IMR-90 (cell line): ENCODE measurements at regions not wholly inside any gene's neighbourhood (a gene's known extent, or its start where the extent isn't known, plus 50 kb on each side); places are given as distances from the start of the nearest gene placed in this dataset.

Experiments used
- ATAC-seq: fragments of 200-7000 bp; cut with Tn5 transposase; 2 replicates; pipeline ENCODE4 v1.9.1; 2020; ENCODE audit warnings: low read depth, mild to moderate bottlenecking, moderate library complexity
- BruUV-seq: library from RNA; stranded (reverse); fragments of 400-500 nt; replicated peaks from 2 replicates; lab custom pipeline; 2021; lab: Mats Ljungman, UMichigan
- CTCF ChIA-PET: fragments of 300-600 bp; formaldehyde crosslinking; extraction: SDS; loops from one replicate; lab custom pipeline; 2021; ENCODE audit warnings: antibody characterized with exemption; lab: Yijun Ruan, JAX
- POLR2A ChIA-PET: fragments of 300-600 bp; sonication (Branson Sonifier 250); formaldehyde crosslinking; loops from one replicate; lab custom pipeline; 2022; ENCODE audit warnings: antibody characterized with exemption; ENCODE audit not compliant: unreplicated experiment; lab: Charles Lee
- DNase-seq: peaks from one replicate; pipeline ENCODE4 v3.0.0; 2013
- H2AFZ ChIP-seq: replicated peaks from 2 replicates; pipeline ENCODE3; 2013; ENCODE audit warnings: low read length, mild to moderate bottlenecking; ENCODE audit not compliant: poor library complexity
- H2AK5ac ChIP-seq: 2 replicates; pipeline ENCODE4 v1.6.1; 2013; ENCODE audit warnings: low read depth, low read length, inconsistent platforms
- H2AK9ac ChIP-seq: replicated peaks from 2 replicates; pipeline ENCODE3; 2013; ENCODE audit warnings: mild to moderate bottlenecking, low read depth, low read length, moderate library complexity; ENCODE audit not compliant: poor library complexity
- H2BK120ac ChIP-seq: 2 replicates; pipeline ENCODE4 v1.6.1; 2013; ENCODE audit warnings: low read depth, low read length, inconsistent platforms
- H2BK15ac ChIP-seq: 3 replicates; pipeline ENCODE4 v1.6.1; 2013; ENCODE audit warnings: low read depth, low read length, inconsistent platforms
- H2BK20ac ChIP-seq: 2 replicates; pipeline ENCODE4 v1.6.1; 2013; ENCODE audit warnings: low read depth, mild to moderate bottlenecking, inconsistent platforms, low read length, moderate library complexity
- H2BK5ac ChIP-seq: 2 replicates; pipeline ENCODE4 v1.6.1; 2013; ENCODE audit warnings: mild to moderate bottlenecking, low read depth, low read length, inconsistent platforms; ENCODE audit not compliant: poor library complexity, severe bottlenecking
- H3K14ac ChIP-seq: replicated peaks from 2 replicates; pipeline ENCODE4 v1.6.1; 2013; ENCODE audit warnings: low read depth, low read length, inconsistent platforms
- H3K18ac ChIP-seq: 2 replicates; pipeline ENCODE4 v1.6.1; 2013; ENCODE audit warnings: low read depth, low read length, control low read depth
- H3K23ac ChIP-seq: 2 replicates; pipeline ENCODE4 v1.6.1; 2013; ENCODE audit warnings: low read depth, low read length, inconsistent platforms
- H3K27ac ChIP-seq: 2 replicates; pipeline ENCODE4 v1.5.1; 2013; ENCODE audit warnings: mild to moderate bottlenecking, control low read depth, low read length; ENCODE audit not compliant: insufficient read depth
- H3K27me3 ChIP-seq: 2 replicates; pipeline ENCODE4 v1.6.1; 2013; ENCODE audit warnings: low read length; ENCODE audit not compliant: control insufficient read depth, insufficient read depth
- H3K36me3 ChIP-seq: 2 replicates; pipeline ENCODE4 v1.6.1; 2013; ENCODE audit warnings: low read length, mixed read lengths; ENCODE audit not compliant: control insufficient read depth, insufficient read depth
- H3K4ac ChIP-seq: 2 replicates; pipeline ENCODE4 v1.6.1; 2013; ENCODE audit warnings: low read depth, low read length, inconsistent platforms
- H3K4me1 ChIP-seq: 2 replicates; pipeline ENCODE4 v1.6.1; 2013; ENCODE audit warnings: low read length, mixed read lengths; ENCODE audit not compliant: control insufficient read depth, insufficient read depth
- H3K4me2 ChIP-seq: 2 replicates; pipeline ENCODE4 v1.6.1; 2013; ENCODE audit warnings: low read depth, mild to moderate bottlenecking, control low read depth, low read length, moderate library complexity
- H3K4me3 ChIP-seq: 2 replicates; pipeline ENCODE4 v1.5.1; 2013; ENCODE audit warnings: low read depth, mild to moderate bottlenecking, control low read depth, low read length, moderate library complexity; ENCODE audit not compliant: insufficient read depth
- H3K56ac ChIP-seq: 2 replicates; pipeline ENCODE4 v1.6.1; 2013; ENCODE audit warnings: low read length, inconsistent platforms; ENCODE audit not compliant: insufficient read depth; ENCODE audit errors: extremely low read depth
- H3K79me1 ChIP-seq, 2 experiments: 2 replicates each; pipeline ENCODE4 v1.6.1; 2013; ENCODE audit warnings: low read length in 2 of 2, inconsistent platforms in 1 of 2, low read depth in 1 of 2
- H3K9ac ChIP-seq: 2 replicates; pipeline ENCODE4 v1.6.1; 2013; ENCODE audit warnings: low read depth, low read length, control low read depth
- H3K9me1 ChIP-seq: 2 replicates; pipeline ENCODE4 v1.6.1; 2013; ENCODE audit warnings: low read length, inconsistent platforms; ENCODE audit not compliant: insufficient read depth
- H3K9me3 ChIP-seq: 2 replicates; pipeline ENCODE4 v1.6.1; 2013; ENCODE audit warnings: low read length; ENCODE audit not compliant: control insufficient read depth, insufficient read depth
- H4K20me1 ChIP-seq: 2 replicates; pipeline ENCODE4 v1.6.1; 2013; ENCODE audit warnings: low read length, inconsistent platforms; ENCODE audit not compliant: insufficient read depth
- H4K5ac ChIP-seq: 2 replicates; pipeline ENCODE4 v1.6.1; 2013; ENCODE audit warnings: mild to moderate bottlenecking, low read depth, low read length, control low read depth
- H4K8ac ChIP-seq, 2 experiments: 2 replicates each; pipeline ENCODE4 v1.6.1; 2013; ENCODE audit warnings: low read depth in 2 of 2, low read length in 2 of 2, control low read depth in 1 of 2, inconsistent platforms in 1 of 2
- H4K91ac ChIP-seq: 2 replicates; pipeline ENCODE4 v1.6.1; 2013; ENCODE audit warnings: low read depth, low read length, inconsistent platforms; ENCODE audit not compliant: insufficient read depth
- CEBPB ChIP-seq: IDR thresholded peaks from 2 replicates; pipeline ENCODE4 v1.6.1; 2012; ENCODE audit warnings: low read depth, low read length, improper control_type of control experiment
- FOS ChIP-seq: fragments of 150-350 bp; IDR thresholded peaks from 2 replicates; pipeline ENCODE4 v1.6.1; 2016; ENCODE audit warnings: low read depth, low read length
- MXI1 ChIP-seq: IDR thresholded peaks from 2 replicates; pipeline ENCODE4 v1.6.1; 2012; ENCODE audit warnings: low read depth, mild to moderate bottlenecking, low read length, moderate library complexity, borderline replicate concordance
- NFE2L2 ChIP-seq: fragments of 150-350 bp; IDR thresholded peaks from 2 replicates; pipeline ENCODE4 v1.6.1; 2016; ENCODE audit warnings: low read depth, mild to moderate bottlenecking, low read length
- POLR2A ChIP-seq: IDR thresholded peaks from 2 replicates; pipeline ENCODE4 v1.6.1; 2012; ENCODE audit warnings: mild to moderate bottlenecking, low read depth, low read length
- RCOR1 ChIP-seq: IDR thresholded peaks from 2 replicates; pipeline ENCODE4 v1.6.1; 2012; ENCODE audit warnings: mild to moderate bottlenecking, low read length, improper control_type of control experiment; ENCODE audit not compliant: insufficient replicate concordance
- SMC3 ChIP-seq: fragments of 150-350 bp; IDR thresholded peaks from 2 replicates; pipeline ENCODE4 v1.6.1; 2016; ENCODE audit warnings: low read depth, mild to moderate bottlenecking, antibody characterized with exemption, low read length, moderate library complexity
- USF2 ChIP-seq: fragments of 150-350 bp; IDR thresholded peaks from 2 replicates; pipeline ENCODE4 v1.6.1; 2017; ENCODE audit warnings: mild to moderate bottlenecking, antibody characterized with exemption, low read length, low read depth
- whole genome bisulfite sequencing, 2 experiments: methylation state at CpG; one replicate each; pipeline versions ENCODE4 v1.1.5 to v1.1.7; 2013; ENCODE audit warnings: missing lambda C conversion rate in 2 of 2; ENCODE audit not compliant: insufficient read length in 1 of 2; ENCODE audit errors: extremely low coverage in 2 of 2; 5-methylcytosine and 5-hydroxymethylcytosine counted together
- dilution Hi-C: fragments of 300-500 bp; cut with HindIII; formaldehyde crosslinking; loops from one replicate; pipeline ENCODE4 v1.14.3; 2018; ENCODE audit warnings: low sequenced_read_pairs; ENCODE audit not compliant: unreplicated experiment
- in situ Hi-C: fragments of 300-500 bp; cut with MboI; formaldehyde crosslinking; loops from 3 replicates; pipeline ENCODE4 v1.14.3; 2019; ENCODE audit warnings: low sequenced_read_pairs, inconsistent platforms, mixed read lengths
- intact Hi-C: fragments of 100-400 bp; cut with micrococcal nuclease; formaldehyde crosslinking; loops from 2 replicates; pipeline ENCODE4 v1.10.0; 2022

GRCh38 chr6:85771925-85772430 lies 129.3 kb upstream of the SYNCRIP start:
- Histone ChIP-seq H3K4ac (no peak overlapping the region), H3K9me1 (peaks cover 4% of the 10 kb centered on the region), H3K36me3 (no peaks in the 10 kb centered on the region), H3K4me3 (no peak overlapping the region), H2BK120ac (no peak overlapping the region), H4K91ac (no peak overlapping the region), H4K20me1 (no peaks in the 10 kb centered on the region), H4K5ac (no peak overlapping the region), H3K18ac (no peak overlapping the region), H3K4me2 (no peak overlapping the region), H2AFZ (no peak overlapping the region), H3K79me1 (no peaks in the 10 kb centered on the region), H3K27ac (no peak overlapping the region), H2BK15ac (no peak overlapping the region), H3K4me1 (no peaks in the 10 kb centered on the region), H3K9me3 (no peaks in the 10 kb centered on the region), H3K56ac (no peak overlapping the region), H4K8ac (no peak overlapping the region), H2BK5ac (no peak overlapping the region), H2BK20ac (no peak overlapping the region), H3K14ac (no peak overlapping the region), H3K23ac (no peak overlapping the region), H3K9ac (no peak overlapping the region), H2AK5ac (no peak overlapping the region), H2AK9ac (no peak overlapping the region), H3K27me3 (no peaks in the 10 kb centered on the region)
- ChIA-PET POLR2A (no interaction called here), CTCF (no interaction called here)
- ATAC-seq (no peak), DNase-seq (no peak)
- intact Hi-C loops (no loop called here), in situ Hi-C loops (loop anchor here (25.0 kb wide), 2 partner anchors 1090 to 1240 kb away; no protein-coding TSS in a partner anchor), dilution Hi-C loops (no loop called here)
- TF ChIP-seq SMC3, result no peak
- no peak for TF ChIP-seq POLR2A
- no peak for TF ChIP-seq NFE2L2
- TF ChIP-seq MXI1, result no peak
- no peak for TF ChIP-seq FOS
- TF ChIP-seq USF2, result no peak
- no peak for TF ChIP-seq RCOR1
- no peak for TF ChIP-seq CEBPB
- 50% methylated on average over 1 of the region's 3 CpGs; no CpG with 5 or more reads in 1 of the 2 experiments for WGBS, 2 experiments
- BruUV-seq, result no TSS peak
